ENCODE measurements at regions not wholly inside any gene's neighbourhood (a gene's known extent, or its start where the extent isn't known, plus 50 kb on each side); places are given as distances from the start of the nearest gene placed in this dataset.

DNA sequence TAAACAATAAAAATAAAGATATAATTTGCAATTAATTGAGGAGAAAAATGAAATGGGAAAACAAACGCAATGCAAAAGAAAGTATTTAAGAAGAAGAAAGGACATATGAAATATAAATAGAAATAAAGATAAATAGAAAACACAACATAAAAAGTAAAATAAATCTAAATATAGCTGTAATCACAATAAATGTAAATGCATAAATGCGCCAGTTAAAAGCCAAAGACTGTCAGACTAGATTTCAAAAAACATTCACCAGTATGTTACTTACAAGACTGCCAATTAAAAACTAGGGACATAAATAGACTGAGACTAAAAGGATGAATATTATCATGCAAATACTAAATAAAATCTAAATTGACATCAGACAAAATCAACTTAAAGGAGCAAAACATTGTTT, 102.4 kb downstream of the KDR start:
- no peak for TF ChIP-seq POLR2A (IDR thresholded peaks at IDR 0.05)
- TF ChIP-seq, protein P1, sequence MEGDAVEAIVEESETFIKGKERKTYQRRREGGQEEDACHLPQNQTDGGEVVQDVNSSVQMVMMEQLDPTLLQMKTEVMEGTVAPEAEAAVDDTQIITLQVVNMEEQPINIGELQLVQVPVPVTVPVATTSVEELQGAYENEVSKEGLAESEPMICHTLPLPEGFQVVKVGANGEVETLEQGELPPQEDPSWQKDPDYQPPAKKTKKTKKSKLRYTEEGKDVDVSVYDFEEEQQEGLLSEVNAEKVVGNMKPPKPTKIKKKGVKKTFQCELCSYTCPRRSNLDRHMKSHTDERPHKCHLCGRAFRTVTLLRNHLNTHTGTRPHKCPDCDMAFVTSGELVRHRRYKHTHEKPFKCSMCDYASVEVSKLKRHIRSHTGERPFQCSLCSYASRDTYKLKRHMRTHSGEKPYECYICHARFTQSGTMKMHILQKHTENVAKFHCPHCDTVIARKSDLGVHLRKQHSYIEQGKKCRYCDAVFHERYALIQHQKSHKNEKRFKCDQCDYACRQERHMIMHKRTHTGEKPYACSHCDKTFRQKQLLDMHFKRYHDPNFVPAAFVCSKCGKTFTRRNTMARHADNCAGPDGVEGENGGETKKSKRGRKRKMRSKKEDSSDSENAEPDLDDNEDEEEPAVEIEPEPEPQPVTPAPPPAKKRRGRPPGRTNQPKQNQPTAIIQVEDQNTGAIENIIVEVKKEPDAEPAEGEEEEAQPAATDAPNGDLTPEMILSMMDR (IDR thresholded peaks at IDR 0.05), result no peak

Measured in tibial nerve (tissue), 3 donors.